Esophagus squamous epithelium (tissue), 5 donors: ENCODE measurements at regions not wholly inside any gene's neighbourhood (a gene's known extent, or its start where the extent isn't known, plus 50 kb on each side); places are given as distances from the start of the nearest gene placed in this dataset.
A peak's percentile ranks its signal among the peaks of the same experiment; 100 is the strongest.

ENCODE experiments used
- DNase-seq: peaks from one replicate; lab custom pipeline; 2025; lab: John Stamatoyannopoulos, UW
- H3K27ac ChIP-seq, 4 donors: fragments of 200-600 bp; sonication (generic); one replicate each; pipeline ENCODE4 v1.5.1; 2016 to 2019; ENCODE audit warnings: mild to moderate bottlenecking in 1 of 4
- H3K27me3 ChIP-seq, 4 donors: fragments of 200-600 bp; sonication (generic); 1 replicate in 3 of 4; 2 replicates in 1 of 4; pipeline versions ENCODE4 v1.5.1 to v1.6.0; 2017 to 2021; ENCODE audit warnings: antibody characterized with exemption in 1 of 4
- H3K36me3 ChIP-seq, 3 donors: fragments of 200-600 bp; sonication (generic); one replicate each; pipeline ENCODE4 v1.5.1; 2016 to 2019
- H3K4me1 ChIP-seq, 3 donors: fragments of 200-600 bp; sonication (generic); one replicate each; pipeline ENCODE4 v1.5.1; 2017 to 2019
- H3K4me3 ChIP-seq, 4 donors: fragments of 200-600 bp; sonication (generic); 1 replicate in 3 of 4; 2 replicates in 1 of 4; pipeline ENCODE4 v1.5.1; 2016 to 2019; ENCODE audit warnings: mild to moderate bottlenecking in 2 of 4, moderate library complexity in 1 of 4
- H3K9me3 ChIP-seq, 3 donors: fragments of 200-600 bp; sonication (generic); one replicate each; pipeline ENCODE4 v1.5.1; 2016 to 2019
- CTCF ChIP-seq, 6 experiments: fragments of 450-650 bp in 4 of 6; fragments of 200-600 bp in 2 of 6; sonication (generic) in 2 of 6; IDR thresholded peaks; one replicate each; pipeline ENCODE4 v1.5.1; 2016 to 2019; ENCODE audit warnings: antibody characterized with exemption in 6 of 6, mild to moderate bottlenecking in 4 of 6, moderate library complexity in 4 of 6
- POLR2A ChIP-seq, 4 donors: fragments of 450-650 bp; IDR thresholded peaks; one replicate each; pipeline ENCODE4 v1.6.1; 2017; ENCODE audit warnings: antibody characterized with exemption in 4 of 4, mild to moderate bottlenecking in 4 of 4, moderate library complexity in 3 of 4
- WGBS, 2 donors: methylation state at CpG; one replicate each; pipeline ENCODE4 v1.1.5; 2018; 5-methylcytosine and 5-hydroxymethylcytosine counted together
- intact Hi-C: fragments of 100-400 bp; cut with DNase I; formaldehyde crosslinking; loops from one replicate; pipeline ENCODE4 v1.15.0; 2022
- donor health status: DM: yes; HTN: yes; CAD: no.

- intact Hi-C loops, result no loop called here
- H3K27me3 ChIP-seq, result no peaks in the 10 kb centered on the region
- H3K4me3 ChIP-seq, result no peak overlapping the region
- TF ChIP-seq CTCF (IDR thresholded peaks at IDR 0.05), result no peak
- H3K27ac ChIP-seq, result peak overlapping the region in 3 of 4 donors; percentile 10 to 25 (median 21)
- H3K9me3 ChIP-seq, result no peaks in the 10 kb centered on the region
- peaks cover 0 to 21% (median 15%) of the 10 kb centered on the region in 3 donors for H3K4me1 ChIP-seq
- no peaks in the 10 kb centered on the region for H3K36me3 ChIP-seq
- DNase-seq, result no peak
- 60 to 89% methylated on average over 3 to 4 of the region's 4 CpGs for WGBS, 2 donors
These were observed 64.1 kb upstream of the JDP2 start for GRCh38 chr14:75363570-75364227.

- intact Hi-C loops, result no loop called here
- H3K4me3 ChIP-seq, result no peak overlapping the region
- no peak overlapping the region for H3K27ac ChIP-seq
- no peaks in the 10 kb centered on the region for H3K36me3 ChIP-seq
- TF ChIP-seq POLR2A (IDR thresholded peaks at IDR 0.05) (no peak), CTCF (IDR thresholded peaks at IDR 0.05) (no peak)
- H3K4me1 ChIP-seq, result peaks cover 0 to 21% (median 15%) of the 10 kb centered on the region in 3 donors
- WGBS, 2 donors, result 80 to 100% methylated on average over 2 of the region's 2 CpGs
- no peaks in the 10 kb centered on the region for H3K9me3 ChIP-seq
- H3K27me3 ChIP-seq, result no peaks in the 10 kb centered on the region
- no peak for DNase-seq
These were observed 62.7 kb upstream of the JDP2 start for GRCh38 chr14:75365116-75365515.

- Histone ChIP-seq H3K27ac (no peak overlapping the region), H3K4me3 (no peak overlapping the region), H3K27me3 (no peaks in the 10 kb centered on the region), H3K9me3 (no peaks in the 10 kb centered on the region), H3K4me1 (peaks cover 0 to 16% (median 14%) of the 10 kb centered on the region in 3 donors), H3K36me3 (no peaks in the 10 kb centered on the region)
- no peak for TF ChIP-seq CTCF (IDR thresholded peaks at IDR 0.05)
- no peak for TF ChIP-seq POLR2A (IDR thresholded peaks at IDR 0.05)
- intact Hi-C loops, result no loop called here
- no peak for DNase-seq
- WGBS, 2 donors, result 73 to 79% methylated on average over 5 of the region's 5 CpGs
These were observed 60.9 kb upstream of the JDP2 start for GRCh38 chr14:75366963-75367362.

- no peaks in the 10 kb centered on the region for H3K9me3 ChIP-seq
- H3K36me3 ChIP-seq, result no peaks in the 10 kb centered on the region
- no peak overlapping the region for H3K4me3 ChIP-seq
- DNase-seq, result no peak
- no peak overlapping the region for H3K27ac ChIP-seq
- WGBS, 2 donors, result 75 to 93% methylated on average over 1 of the region's 1 CpG
- H3K4me1 ChIP-seq, result peaks cover 0 to 3% (median under 1%) of the 10 kb centered on the region in 3 donors
- no peaks in the 10 kb centered on the region for H3K27me3 ChIP-seq
- TF ChIP-seq CTCF (IDR thresholded peaks at IDR 0.05), result no peak
- no peak for TF ChIP-seq POLR2A (IDR thresholded peaks at IDR 0.05)
- intact Hi-C loops, result no loop called here
These were observed 59.5 kb upstream of the JDP2 start for GRCh38 chr14:75368333-75368732.

- intact Hi-C loops, result no loop called here
- no peak for TF ChIP-seq POLR2A (IDR thresholded peaks at IDR 0.05)
- WGBS, 2 donors, result 55 to 67% methylated on average over 1 of the region's 1 CpG
These were observed 58.3 kb upstream of the JDP2 start for GRCh38 chr14:75369506-75369905.

More at GRCh38 chr14:75369506-75369905, 58.3 kb upstream of the JDP2 start:
- Histone ChIP-seq H3K9me3 (no peaks in the 10 kb centered on the region), H3K4me3 (no peak overlapping the region), H3K36me3 (no peaks in the 10 kb centered on the region), H3K27ac (no peak overlapping the region), H3K4me1 (no peaks in the 10 kb centered on the region), H3K27me3 (no peaks in the 10 kb centered on the region)
- no peak for DNase-seq
